LNCaP clone FGC (cell line): ENCODE measurements at regions not wholly inside any gene's neighbourhood (a gene's known extent, or its start where the extent isn't known, plus 50 kb on each side); places are given as distances from the start of the nearest gene placed in this dataset.

ENCODE experiments used
- DNase-seq: peaks from one replicate; pipeline ENCODE4 v3.0.0-alpha.2; 2011; ENCODE audit warnings: low read depth
- H3K4me3 ChIP-seq: 2 replicates; pipeline ENCODE4 v1.5.1; 2011; ENCODE audit warnings: mild to moderate bottlenecking, low read depth, low read length, control low read depth
- TF ChIP-seq, protein P1 (sequence below): IDR thresholded peaks from 2 replicates; pipeline ENCODE4 v1.5.1; 2012; ENCODE audit warnings: mild to moderate bottlenecking; ENCODE audit not compliant: control insufficient read depth, insufficient read depth; ENCODE audit errors: extremely low read depth

DNA sequence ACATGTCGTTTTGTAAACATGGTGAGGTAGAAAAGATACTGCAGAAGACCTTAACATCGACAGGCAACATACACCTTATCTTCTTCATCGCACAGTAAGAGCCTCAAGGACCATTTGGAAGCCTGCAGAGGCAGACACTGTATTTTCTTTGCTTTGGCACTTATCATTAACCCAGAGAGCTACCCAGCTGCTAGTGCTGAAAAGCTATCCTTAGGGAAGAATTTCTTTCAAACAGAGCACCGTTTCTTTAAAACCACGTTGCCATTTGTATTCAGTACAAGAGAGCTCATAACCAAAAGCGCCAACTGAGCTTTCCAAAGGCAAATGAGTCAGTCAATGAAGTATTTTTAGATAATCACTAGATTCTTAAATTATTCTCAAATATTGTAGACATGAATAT, 306.6 kb downstream of the EPM2A start:
- no peak for DNase-seq
- TF ChIP-seq, protein P1, sequence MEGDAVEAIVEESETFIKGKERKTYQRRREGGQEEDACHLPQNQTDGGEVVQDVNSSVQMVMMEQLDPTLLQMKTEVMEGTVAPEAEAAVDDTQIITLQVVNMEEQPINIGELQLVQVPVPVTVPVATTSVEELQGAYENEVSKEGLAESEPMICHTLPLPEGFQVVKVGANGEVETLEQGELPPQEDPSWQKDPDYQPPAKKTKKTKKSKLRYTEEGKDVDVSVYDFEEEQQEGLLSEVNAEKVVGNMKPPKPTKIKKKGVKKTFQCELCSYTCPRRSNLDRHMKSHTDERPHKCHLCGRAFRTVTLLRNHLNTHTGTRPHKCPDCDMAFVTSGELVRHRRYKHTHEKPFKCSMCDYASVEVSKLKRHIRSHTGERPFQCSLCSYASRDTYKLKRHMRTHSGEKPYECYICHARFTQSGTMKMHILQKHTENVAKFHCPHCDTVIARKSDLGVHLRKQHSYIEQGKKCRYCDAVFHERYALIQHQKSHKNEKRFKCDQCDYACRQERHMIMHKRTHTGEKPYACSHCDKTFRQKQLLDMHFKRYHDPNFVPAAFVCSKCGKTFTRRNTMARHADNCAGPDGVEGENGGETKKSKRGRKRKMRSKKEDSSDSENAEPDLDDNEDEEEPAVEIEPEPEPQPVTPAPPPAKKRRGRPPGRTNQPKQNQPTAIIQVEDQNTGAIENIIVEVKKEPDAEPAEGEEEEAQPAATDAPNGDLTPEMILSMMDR = no peak
- H3K4me3 ChIP-seq = no peak overlapping the region

DNA sequence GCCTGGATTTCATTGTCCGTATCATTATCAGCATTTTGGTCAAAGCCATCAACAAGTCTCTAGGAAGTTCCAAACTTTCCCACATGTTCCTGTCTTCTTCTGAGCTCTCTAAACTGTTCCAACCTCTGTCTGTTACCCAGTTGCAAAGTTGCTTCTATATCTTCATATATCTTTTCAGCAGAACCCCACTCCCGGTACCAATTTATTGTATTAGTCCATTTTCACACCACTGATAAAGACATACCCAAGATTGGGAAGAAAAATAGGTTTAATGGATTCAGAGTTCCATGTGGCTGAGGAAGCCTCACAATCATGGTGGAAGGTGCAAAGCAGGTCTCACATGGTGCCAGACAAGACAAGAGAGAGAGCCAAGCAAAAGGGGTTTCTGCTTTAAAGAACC, 293.2 kb downstream of the EPM2A start:
- TF ChIP-seq, protein P1 = no peak
- DNase-seq = no peak
- no peak overlapping the region for H3K4me3 ChIP-seq

DNA sequence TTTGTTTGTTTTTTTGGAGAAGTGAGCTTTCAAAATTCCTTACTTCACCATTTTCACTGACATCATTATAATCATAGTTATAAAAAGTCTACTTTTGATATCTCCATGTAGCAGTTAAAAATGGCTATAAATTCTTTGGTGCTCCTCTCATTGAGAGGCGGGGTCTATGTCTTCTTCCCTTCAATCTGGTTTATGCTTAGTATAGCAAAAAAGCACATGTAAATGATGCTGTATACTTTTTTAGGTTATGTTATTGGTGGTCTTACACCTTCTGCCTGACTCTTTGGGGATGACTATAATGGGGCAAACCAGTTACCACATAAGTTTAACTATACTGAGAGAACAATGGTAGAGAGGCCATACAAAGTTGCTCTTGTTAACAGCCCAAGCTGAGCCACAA, 289.6 kb downstream of the EPM2A start:
- DNase-seq = no peak
- no peak overlapping the region for H3K4me3 ChIP-seq
- TF ChIP-seq, protein P1 = no peak

DNA sequence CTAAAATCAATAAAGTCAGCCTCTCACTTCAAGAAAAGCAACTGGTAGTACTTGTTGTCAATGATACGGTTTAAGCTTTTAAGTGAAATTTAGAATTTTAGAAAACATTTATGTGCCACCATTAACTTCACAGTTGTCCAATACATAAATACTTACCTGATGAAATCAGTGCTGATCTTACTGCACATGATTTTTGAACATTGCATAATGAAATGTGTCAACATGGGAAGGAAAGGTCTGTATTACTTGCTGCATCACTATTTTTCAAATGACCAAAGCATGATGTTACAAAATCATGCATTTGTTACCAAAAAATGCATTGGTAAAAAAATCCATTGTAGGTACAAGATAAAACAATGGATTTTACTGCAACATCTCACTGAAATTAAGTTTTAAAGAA, 284.3 kb downstream of the EPM2A start:
- DNase-seq = no peak
- TF ChIP-seq, protein P1 = no peak
- no peak overlapping the region for H3K4me3 ChIP-seq

DNA sequence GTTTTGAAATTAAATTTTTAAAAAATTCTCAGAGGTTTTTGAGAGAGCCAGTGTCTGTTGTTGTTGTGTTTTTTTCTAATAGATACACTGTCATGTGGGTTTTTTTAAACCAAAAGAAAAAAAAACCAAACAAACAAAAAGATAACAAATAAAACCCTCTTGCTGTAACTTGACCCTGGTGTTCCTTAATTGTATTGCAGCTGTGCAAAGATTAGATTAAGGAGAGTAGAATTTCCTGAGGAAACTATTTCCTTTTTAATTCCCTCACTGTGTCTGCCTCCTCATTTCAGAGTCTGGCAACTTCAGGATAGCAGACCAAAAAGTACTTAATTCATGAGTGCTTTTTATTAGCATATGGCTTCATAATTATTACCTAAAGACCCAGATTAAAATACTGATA, 281.9 kb downstream of the EPM2A start:
- TF ChIP-seq, protein P1 = no peak
- no peak overlapping the region for H3K4me3 ChIP-seq
- peak; percentile 36 for DNase-seq

DNA sequence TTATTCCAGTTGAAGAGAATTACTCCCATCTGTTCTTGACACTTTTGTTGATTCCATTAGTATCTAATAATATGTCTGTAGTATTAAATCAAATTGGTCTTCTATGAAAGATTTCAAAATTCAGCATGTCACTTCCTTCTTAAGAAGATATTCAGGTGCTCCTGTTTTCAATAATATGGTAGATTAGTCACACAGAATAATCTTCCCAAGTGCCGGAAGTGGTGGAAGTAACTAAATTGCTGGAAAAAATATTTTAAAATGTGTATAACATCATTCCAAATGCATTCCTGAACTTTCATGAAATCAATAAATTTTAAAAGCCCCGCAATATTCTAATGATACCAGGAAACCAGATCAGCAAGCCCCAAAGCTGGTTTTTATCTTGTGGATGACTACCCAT, 281.3 kb downstream of the EPM2A start:
- no peak overlapping the region for H3K4me3 ChIP-seq
- TF ChIP-seq, protein P1 = no peak
- DNase-seq = no peak

DNA sequence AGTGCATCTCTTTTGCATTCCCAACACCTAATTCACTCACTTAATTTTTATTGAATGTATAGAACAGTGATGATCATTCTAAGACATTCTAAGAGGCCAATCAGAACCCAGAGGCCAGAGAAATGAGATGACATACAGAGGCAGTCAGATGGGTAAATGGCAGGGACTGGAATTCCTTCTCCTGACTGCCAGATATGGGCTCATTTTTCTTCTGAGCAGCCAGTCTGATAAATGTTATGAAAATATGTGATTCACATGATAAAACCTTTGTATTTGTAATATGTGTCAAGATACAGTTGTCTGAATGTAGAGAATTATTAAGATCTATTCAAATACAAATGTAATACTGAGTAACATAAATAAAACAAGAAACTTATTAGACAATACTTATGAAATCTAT, 277.8 kb downstream of the EPM2A start:
- TF ChIP-seq, protein P1 = no peak
- no peak overlapping the region for H3K4me3 ChIP-seq
- DNase-seq = no peak
